RWPE2 (cell line): ENCODE measurements at regions not wholly inside any gene's neighbourhood (a gene's known extent, or its start where the extent isn't known, plus 50 kb on each side); places are given as distances from the start of the nearest gene placed in this dataset.

ENCODE experiments used
- ATAC-seq: fragments of 200-7000 bp; cut with Tn5 transposase; 3 replicates; pipeline ENCODE4 v1.9.1; 2021; ENCODE audit warnings: low read depth
- DNase-seq: peaks from one replicate; pipeline ENCODE4 v3.0.0-alpha.2; 2020; ENCODE audit warnings: low spot score
- H3K27ac ChIP-seq: fragments of 450-650 bp; 2 replicates; pipeline ENCODE4 v1.5.1; 2017; ENCODE audit warnings: mild to moderate bottlenecking; ENCODE audit not compliant: poor library complexity, severe bottlenecking
- H3K27me3 ChIP-seq: fragments of 250-450 bp; sonication (Bioruptor Pico); 2 replicates; pipeline ENCODE4 v1.5.1; 2021; ENCODE audit warnings: mild to moderate bottlenecking, moderate library complexity; ENCODE audit not compliant: insufficient read depth, poor library complexity, severe bottlenecking
- H3K36me3 ChIP-seq: fragments of 250-450 bp; sonication (Bioruptor Pico); 2 replicates; pipeline ENCODE4 v1.5.1; 2020; ENCODE audit warnings: low read depth, mild to moderate bottlenecking, moderate library complexity
- H3K4me1 ChIP-seq: fragments of 250-450 bp; sonication (Bioruptor Pico); 2 replicates; pipeline ENCODE4 v1.5.1; 2021; ENCODE audit warnings: mild to moderate bottlenecking, moderate library complexity; ENCODE audit not compliant: insufficient read depth, poor library complexity, severe bottlenecking
- H3K4me3 ChIP-seq: fragments of 250-450 bp; sonication (Bioruptor Pico); 2 replicates; pipeline ENCODE4 v1.5.1; 2021; ENCODE audit warnings: mild to moderate bottlenecking, moderate library complexity; ENCODE audit not compliant: severe bottlenecking
- H3K9me3 ChIP-seq: fragments of 250-450 bp; sonication (Bioruptor Pico); 2 replicates; pipeline ENCODE4 v1.5.1; 2021; ENCODE audit warnings: mild to moderate bottlenecking, moderate library complexity; ENCODE audit not compliant: severe bottlenecking
- CTCF ChIP-seq: fragments of 450-650 bp; IDR thresholded peaks from one replicate; pipeline ENCODE4 v1.5.1; 2017; ENCODE audit warnings: mild to moderate bottlenecking, moderate library complexity; ENCODE audit not compliant: poor library complexity, severe bottlenecking

- Histone ChIP-seq H3K4me1 (no peaks in the 10 kb centered on the region), H3K36me3 (no peaks in the 10 kb centered on the region), H3K27ac (no peak overlapping the region), H3K27me3 (peaks cover 4% of the 10 kb centered on the region), H3K9me3 (no peaks in the 10 kb centered on the region), H3K4me3 (no peak overlapping the region)
- DNase-seq (no peak), ATAC-seq (no peak)
- no peak for TF ChIP-seq CTCF
Observed at GRCh38 chr4:57602141-57602540, 492.0 kb upstream of the IGFBP7 start.

DNA sequence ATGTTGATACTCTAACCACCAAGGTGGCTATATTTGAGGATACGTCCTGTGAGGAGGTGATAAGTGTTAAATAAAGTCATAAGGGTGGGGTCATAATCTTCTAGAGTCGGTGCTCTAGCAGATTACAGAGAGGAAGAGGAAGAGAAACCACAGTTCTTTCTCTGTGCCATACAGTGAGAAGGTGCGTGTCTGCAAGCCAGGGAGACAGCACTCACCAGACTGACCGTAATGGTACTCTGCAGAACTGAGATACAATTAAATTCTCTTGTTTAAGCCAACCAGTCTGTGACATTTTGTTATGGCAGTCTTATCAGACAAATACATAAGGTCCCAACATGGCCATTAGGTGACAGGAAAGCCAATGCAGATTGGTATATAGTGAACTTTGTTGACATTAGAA, 480.9 kb upstream of the IGFBP7 start:
- no peak for DNase-seq
- Histone ChIP-seq H3K4me1 (no peaks in the 10 kb centered on the region), H3K9me3 (no peaks in the 10 kb centered on the region), H3K4me3 (no peak overlapping the region), H3K27ac (no peak overlapping the region), H3K36me3 (no peaks in the 10 kb centered on the region), H3K27me3 (peaks cover 2% of the 10 kb centered on the region)
- ATAC-seq = no peak
- TF ChIP-seq CTCF = no peak

DNA sequence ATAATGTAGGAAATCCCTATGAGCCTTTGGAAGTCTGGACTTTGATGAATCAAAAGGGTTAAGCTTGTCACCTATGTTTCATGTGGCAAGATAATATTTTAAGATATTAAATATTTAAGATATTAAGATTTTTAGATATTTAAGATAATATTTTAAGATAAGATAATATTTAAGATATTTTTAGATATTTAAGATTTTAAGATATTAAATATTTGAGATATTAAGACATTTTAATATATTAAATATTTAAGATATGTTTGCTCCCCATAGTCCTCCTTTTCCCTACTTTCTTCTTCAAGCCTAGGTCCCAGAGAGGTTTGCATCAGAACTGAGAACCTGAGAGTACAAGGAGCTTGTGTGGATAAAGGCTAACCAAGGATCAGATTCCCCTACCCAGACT, 478.4 kb upstream of the IGFBP7 start:
- no peaks in the 10 kb centered on the region for H3K9me3 ChIP-seq
- H3K27ac ChIP-seq = no peak overlapping the region
- DNase-seq = no peak
- H3K36me3 ChIP-seq = no peaks in the 10 kb centered on the region
- H3K4me1 ChIP-seq = no peaks in the 10 kb centered on the region
- ATAC-seq = no peak
- H3K4me3 ChIP-seq = no peak overlapping the region
- H3K27me3 ChIP-seq = no peaks in the 10 kb centered on the region
- TF ChIP-seq CTCF = no peak

- no peak for TF ChIP-seq CTCF
- no peak for DNase-seq
- H3K9me3 ChIP-seq = no peaks in the 10 kb centered on the region
- no peaks in the 10 kb centered on the region for H3K4me1 ChIP-seq
- H3K36me3 ChIP-seq = no peaks in the 10 kb centered on the region
- H3K27me3 ChIP-seq = no peaks in the 10 kb centered on the region
- ATAC-seq = no peak
- H3K27ac ChIP-seq = no peak overlapping the region
- no peak overlapping the region for H3K4me3 ChIP-seq
Observed at GRCh38 chr4:57580710-57581599, 470.8 kb upstream of the IGFBP7 start.

- DNase-seq (no peak), ATAC-seq (no peak)
- no peak for TF ChIP-seq CTCF
- Histone ChIP-seq H3K4me1 (no peaks in the 10 kb centered on the region), H3K27me3 (peaks cover 8% of the 10 kb centered on the region), H3K4me3 (no peak overlapping the region), H3K9me3 (no peaks in the 10 kb centered on the region), H3K27ac (no peak overlapping the region), H3K36me3 (no peaks in the 10 kb centered on the region)
Observed at GRCh38 chr4:57575426-57575825, 465.2 kb upstream of the IGFBP7 start.
